HEK293T (cell line): ENCODE measurements at regions not wholly inside any gene's neighbourhood (a gene's known extent, or its start where the extent isn't known, plus 50 kb on each side); places are given as distances from the start of the nearest gene placed in this dataset.

Source experiments
- BHLHE40 ChIP-seq: fragments of 450-650 bp; IDR thresholded peaks from 2 replicates; pipeline ENCODE4 v1.6.1; 2016; ENCODE audit warnings: mild to moderate bottlenecking, moderate library complexity, borderline replicate concordance
- CTBP1 ChIP-seq: fragments of 450-650 bp; IDR thresholded peaks from 2 replicates; pipeline ENCODE4 v1.6.1; 2016; ENCODE audit warnings: borderline replicate concordance
- ELF4 ChIP-seq: fragments of 450-650 bp; IDR thresholded peaks from 2 replicates; pipeline ENCODE4 v1.6.1; 2017; ENCODE audit warnings: antibody characterized with exemption
- FOXA1 ChIP-seq: fragments of 450-650 bp; IDR thresholded peaks from 2 replicates; pipeline ENCODE4 v1.6.1; 2016; ENCODE audit warnings: mild to moderate bottlenecking
- FOXK2 ChIP-seq: fragments of 450-650 bp; IDR thresholded peaks from 2 replicates; pipeline ENCODE4 v1.6.1; 2016; ENCODE audit warnings: mild to moderate bottlenecking
- FOXM1 ChIP-seq: fragments of 450-650 bp; IDR thresholded peaks from 2 replicates; pipeline ENCODE4 v1.6.1; 2017; ENCODE audit warnings: mild to moderate bottlenecking, borderline replicate concordance
- HDGF ChIP-seq: fragments of 450-650 bp; IDR thresholded peaks from 2 replicates; pipeline ENCODE4 v1.6.1; 2017; ENCODE audit warnings: antibody characterized with exemption, borderline replicate concordance
- LEF1 ChIP-seq: fragments of 450-650 bp; IDR thresholded peaks from 2 replicates; pipeline ENCODE4 v1.6.1; 2017; ENCODE audit warnings: mild to moderate bottlenecking, borderline replicate concordance
- NFRKB ChIP-seq: fragments of 450-650 bp; IDR thresholded peaks from 2 replicates; pipeline ENCODE4 v1.6.1; 2016; ENCODE audit warnings: mild to moderate bottlenecking, moderate library complexity
- SP1 ChIP-seq: fragments of 450-650 bp; IDR thresholded peaks from 2 replicates; pipeline ENCODE4 v1.6.1; 2017
- SUZ12 ChIP-seq: fragments of 450-650 bp; IDR thresholded peaks from 2 replicates; pipeline ENCODE4 v1.6.1; 2016; ENCODE audit warnings: mild to moderate bottlenecking
- TARDBP ChIP-seq: fragments of 450-650 bp; IDR thresholded peaks from 2 replicates; pipeline ENCODE4 v1.6.1; 2016

GRCh38 chr7:25476863-25477499 lies 248.7 kb upstream of the NPVF start:
- no peak for TF ChIP-seq FOXA1
- TF ChIP-seq HDGF, result no peak
- no peak for TF ChIP-seq NFRKB
- no peak for TF ChIP-seq SP1
- no peak for TF ChIP-seq SUZ12
- no peak for TF ChIP-seq FOXM1
- no peak for TF ChIP-seq CTBP1
- no peak for TF ChIP-seq TARDBP
- TF ChIP-seq LEF1, result no peak
- TF ChIP-seq ELF4, result no peak
- TF ChIP-seq FOXK2, result no peak
- no peak for TF ChIP-seq BHLHE40
